ENCODE measurements at regions not wholly inside any gene's neighbourhood (a gene's known extent, or its start where the extent isn't known, plus 50 kb on each side); places are given as distances from the start of the nearest gene placed in this dataset.

DNA sequence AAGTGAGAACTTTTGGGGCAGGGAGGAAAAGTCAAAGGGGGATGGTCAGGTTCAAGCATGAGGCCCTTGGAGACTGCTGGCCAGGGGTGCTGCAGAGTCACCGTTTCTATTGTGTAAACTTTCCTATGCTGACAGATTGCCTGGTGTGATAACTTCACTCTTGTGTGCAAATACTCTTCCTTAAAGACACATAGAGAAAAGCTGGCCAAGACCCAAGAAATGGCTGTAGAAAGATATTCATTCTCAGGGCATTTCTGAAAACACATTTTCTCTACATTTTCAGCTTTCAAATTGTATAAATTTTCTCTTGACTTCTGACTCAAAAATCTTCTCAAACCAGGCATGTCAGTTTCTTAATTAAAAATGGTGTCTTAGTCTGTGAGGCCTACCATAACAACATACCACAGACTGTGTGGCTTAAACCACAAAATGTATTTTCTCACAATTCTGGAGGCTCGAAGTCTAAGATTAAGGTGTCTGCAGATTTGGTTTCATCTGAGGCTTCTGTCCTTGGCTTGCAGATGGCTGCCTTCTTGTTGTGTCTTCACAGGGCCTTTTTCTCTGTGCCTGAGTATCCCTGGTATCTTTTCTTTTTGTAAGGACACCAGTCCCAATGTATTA lies 304.5 kb downstream of the KCNRG start:
- ATAC-seq (ENCODE audit: insufficient read depth, low FRiP score), result no peak
- DNase-seq, result peak in 1 of 3 donors; percentile 44
- Histone ChIP-seq H3K27ac (ENCODE audit: low read depth in 1 of 2, low read length in 1 of 2) (no peak overlapping the region), H3K9ac (ENCODE audit: insufficient read depth in 1 of 2, low read length in 2 of 2) (no peak overlapping the region), H3K36me3 (ENCODE audit: control insufficient read depth in 4 of 4, insufficient read depth in 4 of 4, low read length in 4 of 4) (no peaks in the 10 kb centered on the region), H3K4me1 (ENCODE audit: control insufficient read depth in 5 of 5, insufficient read depth in 5 of 5, low read length in 5 of 5) (peaks cover 0 to 6% (median 0%) of the 10 kb centered on the region in 5 donors), H3K4me3 (no peak overlapping the region), H3K27me3 (ENCODE audit: control insufficient read depth in 3 of 3, insufficient read depth in 3 of 3, low read length in 2 of 3) (no peaks in the 10 kb centered on the region), H3K9me3 (ENCODE audit: control insufficient read depth in 4 of 4, insufficient read depth in 3 of 4, low read length in 3 of 4) (no peaks in the 10 kb centered on the region)
- TF ChIP-seq, protein P1, sequence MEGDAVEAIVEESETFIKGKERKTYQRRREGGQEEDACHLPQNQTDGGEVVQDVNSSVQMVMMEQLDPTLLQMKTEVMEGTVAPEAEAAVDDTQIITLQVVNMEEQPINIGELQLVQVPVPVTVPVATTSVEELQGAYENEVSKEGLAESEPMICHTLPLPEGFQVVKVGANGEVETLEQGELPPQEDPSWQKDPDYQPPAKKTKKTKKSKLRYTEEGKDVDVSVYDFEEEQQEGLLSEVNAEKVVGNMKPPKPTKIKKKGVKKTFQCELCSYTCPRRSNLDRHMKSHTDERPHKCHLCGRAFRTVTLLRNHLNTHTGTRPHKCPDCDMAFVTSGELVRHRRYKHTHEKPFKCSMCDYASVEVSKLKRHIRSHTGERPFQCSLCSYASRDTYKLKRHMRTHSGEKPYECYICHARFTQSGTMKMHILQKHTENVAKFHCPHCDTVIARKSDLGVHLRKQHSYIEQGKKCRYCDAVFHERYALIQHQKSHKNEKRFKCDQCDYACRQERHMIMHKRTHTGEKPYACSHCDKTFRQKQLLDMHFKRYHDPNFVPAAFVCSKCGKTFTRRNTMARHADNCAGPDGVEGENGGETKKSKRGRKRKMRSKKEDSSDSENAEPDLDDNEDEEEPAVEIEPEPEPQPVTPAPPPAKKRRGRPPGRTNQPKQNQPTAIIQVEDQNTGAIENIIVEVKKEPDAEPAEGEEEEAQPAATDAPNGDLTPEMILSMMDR (IDR thresholded peaks at IDR 0.05; ENCODE audit: control extremely low read depth, extremely low read depth), result no peak
- 13 to 37% methylated on average over 2 of the region's 2 CpGs for WGBS, 2 donors

DNA sequence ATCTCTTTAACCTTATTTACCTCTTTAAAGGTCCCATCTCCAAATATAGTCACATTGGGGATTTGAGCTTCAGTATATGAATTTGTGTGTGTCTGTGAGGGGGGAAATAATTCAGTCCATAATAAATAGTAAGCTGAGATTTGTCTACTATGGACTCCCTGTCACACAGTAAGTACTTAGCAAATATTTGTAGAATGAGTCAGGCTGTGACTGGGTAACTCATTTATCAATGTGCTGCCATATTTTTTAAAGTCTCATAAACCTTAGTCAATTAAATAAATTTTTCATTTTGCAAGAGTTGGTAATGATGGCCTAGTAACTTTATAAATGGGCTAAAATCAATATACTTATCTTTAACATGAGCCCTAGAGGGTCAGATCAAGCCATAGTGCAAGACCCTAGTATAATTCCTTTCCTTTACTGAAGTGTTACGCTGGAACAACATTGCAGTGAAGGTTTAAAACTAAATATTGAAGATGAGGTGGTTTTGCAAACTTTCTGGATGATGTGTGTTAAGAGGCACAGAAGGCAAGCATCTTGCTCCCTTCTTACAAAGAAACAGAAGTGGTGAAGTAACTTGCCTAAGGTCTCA lies 305.1 kb downstream of the KCNRG start:
- ATAC-seq (ENCODE audit: insufficient read depth, low FRiP score), result no peak
- WGBS, 2 donors, result 0% methylated on average over 1 of the region's 1 CpG
- DNase-seq, result no peak

GRCh38 chr13:50322006-50322405 lies 306.8 kb downstream of the KCNRG start:
- no peaks in the 10 kb centered on the region for H3K27me3 ChIP-seq (ENCODE audit: control insufficient read depth in 3 of 3, insufficient read depth in 3 of 3, low read length in 2 of 3)
- DNase-seq, result no peak
- 40 to 72% methylated on average over 3 of the region's 3 CpGs for WGBS, 2 donors
- H3K36me3 ChIP-seq (ENCODE audit: control insufficient read depth in 4 of 4, insufficient read depth in 4 of 4, low read length in 4 of 4), result no peaks in the 10 kb centered on the region
- TF ChIP-seq, protein P1 (IDR thresholded peaks at IDR 0.05; ENCODE audit: control extremely low read depth, extremely low read depth), result no peak
- H3K9ac ChIP-seq (ENCODE audit: insufficient read depth in 1 of 2, low read length in 2 of 2), result no peak overlapping the region
- H3K9me3 ChIP-seq (ENCODE audit: control insufficient read depth in 4 of 4, insufficient read depth in 3 of 4, low read length in 3 of 4), result no peaks in the 10 kb centered on the region
- no peak overlapping the region for H3K27ac ChIP-seq (ENCODE audit: low read depth in 1 of 2, low read length in 1 of 2)
- no peak overlapping the region for H3K4me3 ChIP-seq
- peaks cover 0 to 11% (median 0%) of the 10 kb centered on the region in 5 donors for H3K4me1 ChIP-seq (ENCODE audit: control insufficient read depth in 5 of 5, insufficient read depth in 5 of 5, low read length in 5 of 5)
- ATAC-seq (ENCODE audit: insufficient read depth, low FRiP score), result no peak

More for the DNA sequence above, 305.1 kb downstream of the KCNRG start:
- Histone ChIP-seq H3K9me3 (ENCODE audit: control insufficient read depth in 4 of 4, insufficient read depth in 3 of 4, low read length in 3 of 4) (no peaks in the 10 kb centered on the region), H3K27ac (ENCODE audit: low read depth in 1 of 2, low read length in 1 of 2) (no peak overlapping the region), H3K4me1 (ENCODE audit: control insufficient read depth in 5 of 5, insufficient read depth in 5 of 5, low read length in 5 of 5) (peaks cover 0 to 6% (median 0%) of the 10 kb centered on the region in 5 donors), H3K27me3 (ENCODE audit: control insufficient read depth in 3 of 3, insufficient read depth in 3 of 3, low read length in 2 of 3) (no peaks in the 10 kb centered on the region), H3K36me3 (ENCODE audit: control insufficient read depth in 4 of 4, insufficient read depth in 4 of 4, low read length in 4 of 4) (no peaks in the 10 kb centered on the region), H3K9ac (ENCODE audit: insufficient read depth in 1 of 2, low read length in 2 of 2) (no peak overlapping the region), H3K4me3 (no peak overlapping the region)
- TF ChIP-seq, protein P1 (IDR thresholded peaks at IDR 0.05; ENCODE audit: control extremely low read depth, extremely low read depth), result no peak

All from lung (tissue), 11 donors.